ENCODE measurements at regions not wholly inside any gene's neighbourhood (a gene's known extent, or its start where the extent isn't known, plus 50 kb on each side); places are given as distances from the start of the nearest gene placed in this dataset.

DNA sequence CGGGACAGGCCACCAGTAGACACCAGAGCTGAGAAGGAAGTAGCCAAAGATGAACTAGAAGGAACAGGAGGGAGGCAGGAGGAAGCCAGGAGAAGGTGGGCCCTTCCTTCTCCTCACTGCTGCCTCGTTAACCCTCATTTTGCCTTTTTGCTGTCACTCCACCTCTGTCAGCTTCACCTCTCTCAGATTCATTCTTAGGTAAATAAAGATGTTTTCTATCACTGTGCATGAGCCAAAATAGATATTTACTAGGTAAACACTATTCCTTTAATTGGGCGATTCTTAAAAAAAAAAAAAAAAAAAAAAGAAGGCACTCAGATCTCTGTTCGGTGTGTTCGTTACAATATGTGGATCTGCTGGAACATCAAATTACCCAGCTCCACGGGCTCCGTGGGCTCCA is 112.3 kb downstream of the GLUL start:
- TF ChIP-seq, protein P1, sequence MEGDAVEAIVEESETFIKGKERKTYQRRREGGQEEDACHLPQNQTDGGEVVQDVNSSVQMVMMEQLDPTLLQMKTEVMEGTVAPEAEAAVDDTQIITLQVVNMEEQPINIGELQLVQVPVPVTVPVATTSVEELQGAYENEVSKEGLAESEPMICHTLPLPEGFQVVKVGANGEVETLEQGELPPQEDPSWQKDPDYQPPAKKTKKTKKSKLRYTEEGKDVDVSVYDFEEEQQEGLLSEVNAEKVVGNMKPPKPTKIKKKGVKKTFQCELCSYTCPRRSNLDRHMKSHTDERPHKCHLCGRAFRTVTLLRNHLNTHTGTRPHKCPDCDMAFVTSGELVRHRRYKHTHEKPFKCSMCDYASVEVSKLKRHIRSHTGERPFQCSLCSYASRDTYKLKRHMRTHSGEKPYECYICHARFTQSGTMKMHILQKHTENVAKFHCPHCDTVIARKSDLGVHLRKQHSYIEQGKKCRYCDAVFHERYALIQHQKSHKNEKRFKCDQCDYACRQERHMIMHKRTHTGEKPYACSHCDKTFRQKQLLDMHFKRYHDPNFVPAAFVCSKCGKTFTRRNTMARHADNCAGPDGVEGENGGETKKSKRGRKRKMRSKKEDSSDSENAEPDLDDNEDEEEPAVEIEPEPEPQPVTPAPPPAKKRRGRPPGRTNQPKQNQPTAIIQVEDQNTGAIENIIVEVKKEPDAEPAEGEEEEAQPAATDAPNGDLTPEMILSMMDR (IDR thresholded peaks at IDR 0.05), result no peak
- no peak for TF ChIP-seq POLR2A (IDR thresholded peaks at IDR 0.05)
